Skeletal muscle satellite cell (primary cell): ENCODE measurements at regions not wholly inside any gene's neighbourhood (a gene's known extent, or its start where the extent isn't known, plus 50 kb on each side); places are given as distances from the start of the nearest gene placed in this dataset.

Experiments
- H3K27me3 ChIP-seq: 2 replicates; pipeline ENCODE4 v1.7.0; 2013; ENCODE audit warnings: low read length; ENCODE audit not compliant: control insufficient read depth, insufficient read depth
- H3K36me3 ChIP-seq: 2 replicates; pipeline ENCODE4 v1.7.0; 2013; ENCODE audit warnings: mild to moderate bottlenecking, control low read depth, low read length; ENCODE audit not compliant: insufficient read depth
- H3K4me1 ChIP-seq: 2 replicates; pipeline ENCODE4 v1.7.0; 2013; ENCODE audit warnings: low read length; ENCODE audit not compliant: control insufficient read depth, insufficient read depth
- H3K4me2 ChIP-seq: 2 replicates; pipeline ENCODE4 v1.7.0; 2013; ENCODE audit warnings: mild to moderate bottlenecking, low read length
- H3K4me3 ChIP-seq: 2 replicates; pipeline ENCODE4 v1.7.0; 2013; ENCODE audit warnings: low read length
- H3K9ac ChIP-seq: 2 replicates; pipeline ENCODE4 v1.7.0; 2013; ENCODE audit warnings: mild to moderate bottlenecking, low read depth, low read length, moderate library complexity
- H3K9me3 ChIP-seq: replicated peaks from 2 replicates; pipeline ENCODE4 v1.7.0; 2013; ENCODE audit warnings: mild to moderate bottlenecking, control low read depth, low read length

- Histone ChIP-seq H3K9ac (no peak overlapping the region), H3K4me3 (no peak overlapping the region), H3K4me1 (no peaks in the 10 kb centered on the region), H3K27me3 (peaks cover 9% of the 10 kb centered on the region), H3K9me3 (no peaks in the 10 kb centered on the region), H3K36me3 (no peaks in the 10 kb centered on the region), H3K4me2 (no peak overlapping the region)
Observed at GRCh38 chr18:56269958-56270357, 368.4 kb downstream of the TXNL1 start.

- H3K36me3 ChIP-seq: no peaks in the 10 kb centered on the region
- no peaks in the 10 kb centered on the region for H3K9me3 ChIP-seq
- H3K4me3 ChIP-seq: no peak overlapping the region
- no peaks in the 10 kb centered on the region for H3K4me1 ChIP-seq
- H3K27me3 ChIP-seq: peaks cover 9% of the 10 kb centered on the region
- no peak overlapping the region for H3K4me2 ChIP-seq
- no peak overlapping the region for H3K9ac ChIP-seq
Observed at GRCh38 chr18:56268952-56269351, 369.4 kb downstream of the TXNL1 start.

- Histone ChIP-seq H3K4me1 (no peaks in the 10 kb centered on the region), H3K4me2 (no peak overlapping the region), H3K36me3 (no peaks in the 10 kb centered on the region), H3K27me3 (peaks cover 9% of the 10 kb centered on the region), H3K4me3 (no peak overlapping the region), H3K9me3 (no peaks in the 10 kb centered on the region), H3K9ac (no peak overlapping the region)
Observed at GRCh38 chr18:56267334-56267733, 371.1 kb downstream of the TXNL1 start.

- Histone ChIP-seq H3K4me1 (no peaks in the 10 kb centered on the region), H3K27me3 (no peaks in the 10 kb centered on the region), H3K9ac (no peak overlapping the region), H3K4me3 (no peak overlapping the region), H3K9me3 (no peaks in the 10 kb centered on the region), H3K4me2 (no peak overlapping the region), H3K36me3 (no peaks in the 10 kb centered on the region)
Observed at GRCh38 chr18:56258178-56258577, 380.2 kb downstream of the TXNL1 start.

GRCh38 chr18:56257205-56257604, 381.2 kb downstream of the TXNL1 start:
- no peak overlapping the region for H3K4me3 ChIP-seq
- no peak overlapping the region for H3K4me2 ChIP-seq
- H3K4me1 ChIP-seq: no peaks in the 10 kb centered on the region
- H3K27me3 ChIP-seq: no peaks in the 10 kb centered on the region
- H3K9me3 ChIP-seq: no peaks in the 10 kb centered on the region
- H3K9ac ChIP-seq: no peak overlapping the region
- H3K36me3 ChIP-seq: no peaks in the 10 kb centered on the region

GRCh38 chr18:56256659-56257058, 381.7 kb downstream of the TXNL1 start:
- Histone ChIP-seq H3K4me3 (no peak overlapping the region), H3K4me1 (no peaks in the 10 kb centered on the region), H3K9me3 (no peaks in the 10 kb centered on the region), H3K9ac (no peak overlapping the region), H3K27me3 (no peaks in the 10 kb centered on the region), H3K36me3 (no peaks in the 10 kb centered on the region), H3K4me2 (no peak overlapping the region)

GRCh38 chr18:56255381-56255780, 383.0 kb downstream of the TXNL1 start:
- no peaks in the 10 kb centered on the region for H3K4me1 ChIP-seq
- H3K4me2 ChIP-seq: no peak overlapping the region
- H3K9me3 ChIP-seq: no peaks in the 10 kb centered on the region

GRCh38 chr18:56252456-56252855, 385.9 kb downstream of the TXNL1 start:
- Histone ChIP-seq H3K9me3 (no peaks in the 10 kb centered on the region), H3K9ac (no peak overlapping the region), H3K27me3 (no peaks in the 10 kb centered on the region)

More at GRCh38 chr18:56255381-56255780, 383.0 kb downstream of the TXNL1 start:
- Histone ChIP-seq H3K36me3 (no peaks in the 10 kb centered on the region), H3K9ac (no peak overlapping the region), H3K27me3 (no peaks in the 10 kb centered on the region), H3K4me3 (no peak overlapping the region)

GRCh38 chr18:56248610-56249235, 389.7 kb downstream of the TXNL1 start:
- Histone ChIP-seq H3K9me3 (no peaks in the 10 kb centered on the region), H3K4me3 (no peak overlapping the region), H3K4me1 (peaks cover 9% of the 10 kb centered on the region), H3K4me2 (no peak overlapping the region), H3K9ac (no peak overlapping the region), H3K36me3 (no peaks in the 10 kb centered on the region), H3K27me3 (no peaks in the 10 kb centered on the region)

More at GRCh38 chr18:56252456-56252855, 385.9 kb downstream of the TXNL1 start:
- Histone ChIP-seq H3K4me3 (no peak overlapping the region), H3K4me1 (no peaks in the 10 kb centered on the region), H3K36me3 (no peaks in the 10 kb centered on the region), H3K4me2 (no peak overlapping the region)

- Histone ChIP-seq H3K4me1 (peaks cover 9% of the 10 kb centered on the region), H3K9ac (no peak overlapping the region), H3K9me3 (no peaks in the 10 kb centered on the region), H3K27me3 (no peaks in the 10 kb centered on the region), H3K4me3 (no peak overlapping the region), H3K4me2 (no peak overlapping the region), H3K36me3 (no peaks in the 10 kb centered on the region)
Observed at GRCh38 chr18:56246916-56247315, 391.5 kb downstream of the TXNL1 start.

- H3K4me1 ChIP-seq: peaks cover 9% of the 10 kb centered on the region
- peak overlapping the region; percentile 23 for H3K4me2 ChIP-seq
- H3K4me3 ChIP-seq: no peak overlapping the region
- no peaks in the 10 kb centered on the region for H3K27me3 ChIP-seq
- H3K9me3 ChIP-seq: no peaks in the 10 kb centered on the region
- H3K36me3 ChIP-seq: no peaks in the 10 kb centered on the region
- no peak overlapping the region for H3K9ac ChIP-seq
Observed at GRCh38 chr18:56245866-56246580, 392.4 kb downstream of the TXNL1 start.

- H3K27me3 ChIP-seq: no peaks in the 10 kb centered on the region
- H3K4me1 ChIP-seq: peaks cover 8% of the 10 kb centered on the region
- H3K4me2 ChIP-seq: no peak overlapping the region
- H3K4me3 ChIP-seq: no peak overlapping the region
- no peak overlapping the region for H3K9ac ChIP-seq
- H3K9me3 ChIP-seq: no peaks in the 10 kb centered on the region
- no peaks in the 10 kb centered on the region for H3K36me3 ChIP-seq
Observed at GRCh38 chr18:56240405-56240804, 398.0 kb downstream of the TXNL1 start.
